SK-N-SH (cell line): ENCODE measurements at regions not wholly inside any gene's neighbourhood (a gene's known extent, or its start where the extent isn't known, plus 50 kb on each side); places are given as distances from the start of the nearest gene placed in this dataset.
A peak's percentile ranks its signal among the peaks of the same experiment; 100 is the strongest.
"Not testable (repeated sequence)": the region's sequence is repeated elsewhere in the genome, so short reads cannot be mapped to it uniquely, and the experiment has no call there.

Experiments used
- CTCF ChIA-PET: fragments of 300-600, 350-600 bp; formaldehyde crosslinking; extraction: SDS; loops from one replicate; lab custom pipeline; 2021; lab: Yijun Ruan, JAX
- POLR2A ChIA-PET: fragments of 350-600 bp; sonication (Branson Sonifier 250); formaldehyde crosslinking; extraction: SDS; loops from one replicate; lab custom pipeline; 2020; ENCODE audit warnings: antibody characterized with exemption, inconsistent platforms; lab: Yijun Ruan, JAX
- DNase-seq: peaks from one replicate; pipeline ENCODE4 v3.0.0; 2012
- H2AFZ ChIP-seq: fragments of 200-600 bp; sonication (generic); 2 replicates; pipeline ENCODE4 v1.8.1; 2016; ENCODE audit warnings: antibody characterized with exemption, mild to moderate bottlenecking, low read depth
- H3F3A ChIP-seq: fragments of 200-600 bp; sonication (generic); replicated peaks from 2 replicates; pipeline ENCODE3; 2016; ENCODE audit warnings: antibody characterized with exemption, mild to moderate bottlenecking; ENCODE audit not compliant: insufficient read depth
- H3K27ac ChIP-seq, 2 experiments: fragments of 200-500 bp in 1 of 2; fragments of 200-600 bp in 1 of 2; sonication (Bioruptor generic) in 1 of 2; sonication (generic), shearing (Covaris generic) in 1 of 2; 2 replicates each; pipeline versions ENCODE4 v1.5.1 to v1.6.1; 2014 to 2016; ENCODE audit warnings: low read depth in 2 of 2, inconsistent platforms in 1 of 2, low read length in 1 of 2, mild to moderate bottlenecking in 1 of 2, mixed read lengths in 1 of 2
- H3K27me3 ChIP-seq: fragments of 200-600 bp; sonication (generic), shearing (Covaris generic); 2 replicates; pipeline ENCODE4 v1.6.1; 2016; ENCODE audit warnings: mixed run types; ENCODE audit not compliant: insufficient read depth
- H3K36me3 ChIP-seq, 2 experiments: fragments of 200-500 bp in 1 of 2; fragments of 200-600 bp in 1 of 2; sonication (Bioruptor generic) in 1 of 2; sonication (generic) in 1 of 2; replicated peaks in 1 of 2; 2 replicates each; pipeline versions ENCODE3 to v1.5.1; 2014 to 2016; ENCODE audit warnings: low read length in 1 of 2, mild to moderate bottlenecking in 1 of 2; ENCODE audit not compliant: insufficient read depth in 2 of 2, control insufficient read depth in 1 of 2
- H3K4me1 ChIP-seq, 2 experiments: fragments of 200-500 bp in 1 of 2; fragments of 200-600 bp in 1 of 2; sonication (Bioruptor generic) in 1 of 2; sonication (generic), shearing (Covaris generic) in 1 of 2; 2 replicates each; pipeline versions ENCODE4 v1.5.1 to v1.6.1; 2014 to 2016; ENCODE audit warnings: low read depth in 1 of 2, low read length in 1 of 2, mixed run types in 1 of 2; ENCODE audit not compliant: insufficient read depth in 2 of 2, control insufficient read depth in 1 of 2
- H3K4me2 ChIP-seq: fragments of 200-600 bp; sonication (generic), shearing (Covaris generic); 2 replicates; pipeline ENCODE4 v1.6.1; 2017; ENCODE audit warnings: mixed run types
- H3K4me3 ChIP-seq, 2 experiments: fragments of 200-500 bp in 1 of 2; fragments of 200-600 bp in 1 of 2; sonication (Bioruptor generic) in 1 of 2; sonication (generic), shearing (Covaris generic) in 1 of 2; 2 replicates each; pipeline versions ENCODE4 v1.5.1 to v1.8.1; 2014 to 2016; ENCODE audit warnings: low read depth in 2 of 2, inconsistent platforms in 1 of 2, low read length in 1 of 2, mild to moderate bottlenecking in 1 of 2, mixed read lengths in 1 of 2, moderate library complexity in 1 of 2
- H3K79me2 ChIP-seq: fragments of 200-600 bp; sonication (generic); 2 replicates; pipeline ENCODE4 v1.8.1; 2017; ENCODE audit warnings: mild to moderate bottlenecking; ENCODE audit not compliant: insufficient read depth
- H3K9ac ChIP-seq: fragments of 200-600 bp; sonication (generic); 2 replicates; pipeline ENCODE4 v1.6.1; 2017; ENCODE audit warnings: mixed run types
- H3K9me2 ChIP-seq: fragments of 200-600 bp; sonication (generic); 2 replicates; pipeline ENCODE4 v1.6.1; 2017; ENCODE audit warnings: mixed run types
- H3K9me3 ChIP-seq: fragments of 200-600 bp; sonication (generic); 2 replicates; pipeline ENCODE4 v1.6.1; 2017; ENCODE audit warnings: mixed run types, mild to moderate bottlenecking, moderate library complexity
- H4K20me1 ChIP-seq: fragments of 200-600 bp; sonication (generic); 2 replicates; pipeline ENCODE4 v1.6.1; 2017; ENCODE audit warnings: mild to moderate bottlenecking, mixed run types; ENCODE audit not compliant: insufficient read depth
- CHD2 ChIP-seq: fragments of 150-350 bp; IDR thresholded peaks from 2 replicates; pipeline ENCODE4 v1.6.1; 2018; ENCODE audit warnings: low read length; ENCODE audit not compliant: partially characterized antibody
- CTCF ChIP-seq: fragments of 200-600 bp; sonication (generic); IDR thresholded peaks from 2 replicates; pipeline ENCODE4 v1.6.1; 2017; ENCODE audit warnings: antibody characterized with exemption, mild to moderate bottlenecking, moderate library complexity
- NRF1 ChIP-seq: IDR thresholded peaks from 2 replicates; pipeline ENCODE4 v1.6.1; 2012; ENCODE audit warnings: low read depth, mild to moderate bottlenecking, low read length
- RCOR1 ChIP-seq: fragments of 150-350 bp; IDR thresholded peaks from 2 replicates; pipeline ENCODE4 v1.6.1; 2017; ENCODE audit warnings: antibody characterized with exemption, low read length
- SIN3A ChIP-seq: IDR thresholded peaks from 2 replicates; pipeline ENCODE4 v1.6.1; 2012; ENCODE audit warnings: low read depth, mild to moderate bottlenecking, low read length, moderate library complexity, borderline replicate concordance
- YY1 ChIP-seq: IDR thresholded peaks from 2 replicates; pipeline ENCODE4 v1.4.0; 2012; ENCODE audit warnings: low read depth, mild to moderate bottlenecking
- WGBS: methylation state at CpG from one replicate; pipeline ENCODE4 v1.1.6; 2017; ENCODE audit warnings: low lambda C conversion rate; 5-methylcytosine and 5-hydroxymethylcytosine counted together
- TF ChIP-seq, protein P1 (sequence below): fragments of 150-350 bp; IDR thresholded peaks from 2 replicates; pipeline ENCODE4 v1.6.1; 2016; ENCODE audit warnings: mild to moderate bottlenecking, low read depth, low read length
- TF ChIP-seq, protein P2 (sequence below): fragments of 150-350 bp; IDR thresholded peaks from 2 replicates; pipeline ENCODE4 v1.6.1; 2017; ENCODE audit warnings: antibody characterized with exemption, low read length, low read depth, borderline replicate concordance

DNA sequence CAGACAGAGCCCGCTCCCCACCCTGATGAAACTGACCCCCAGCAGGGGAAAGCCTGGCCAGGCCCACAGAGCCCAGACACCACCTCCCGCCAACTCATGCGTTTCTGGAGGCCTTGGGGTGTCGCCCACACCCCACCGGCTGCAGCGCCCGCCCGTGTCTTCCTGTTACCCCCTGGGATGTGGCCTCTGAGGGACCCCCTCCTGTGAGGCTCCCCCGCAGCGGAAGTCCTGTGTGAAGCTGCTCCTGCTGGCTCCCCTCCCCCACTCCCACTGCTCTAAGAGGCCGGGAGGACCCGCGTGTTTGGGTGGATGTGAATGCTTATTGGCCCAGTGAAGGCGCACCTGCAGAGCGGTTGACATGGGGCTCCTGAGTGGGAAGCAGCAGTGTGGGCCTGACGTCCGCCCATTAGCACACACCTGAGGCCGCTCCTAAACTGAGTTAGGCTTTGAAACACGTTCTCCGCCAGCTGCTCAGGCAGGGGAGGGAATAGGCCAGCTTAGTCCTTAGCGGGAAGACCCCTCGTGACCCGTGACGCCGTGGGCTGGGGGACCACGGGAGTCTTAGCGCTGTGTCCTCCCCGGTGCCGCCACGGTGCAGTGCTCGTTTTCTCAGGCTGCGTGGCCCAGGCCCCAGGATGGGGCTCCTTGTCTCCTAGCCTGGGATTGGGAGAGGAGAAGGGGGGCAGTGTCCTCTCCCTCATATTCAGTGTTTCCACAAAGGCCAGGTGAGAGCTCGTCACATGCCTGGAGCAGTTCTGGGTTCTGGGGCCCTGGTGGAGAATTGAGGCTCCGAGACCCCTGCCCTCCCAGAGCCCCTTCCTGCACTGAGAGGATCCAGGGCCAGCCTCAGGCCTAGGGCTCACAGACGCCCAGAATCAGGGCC, 323.4 kb upstream of the SFSWAP start (continued):
- TF ChIP-seq CTCF (no peak), NRF1 (no peak), YY1 (no peak), SIN3A (no peak), CHD2 (no peak), RCOR1 (no peak)
- TF ChIP-seq, protein P1, sequence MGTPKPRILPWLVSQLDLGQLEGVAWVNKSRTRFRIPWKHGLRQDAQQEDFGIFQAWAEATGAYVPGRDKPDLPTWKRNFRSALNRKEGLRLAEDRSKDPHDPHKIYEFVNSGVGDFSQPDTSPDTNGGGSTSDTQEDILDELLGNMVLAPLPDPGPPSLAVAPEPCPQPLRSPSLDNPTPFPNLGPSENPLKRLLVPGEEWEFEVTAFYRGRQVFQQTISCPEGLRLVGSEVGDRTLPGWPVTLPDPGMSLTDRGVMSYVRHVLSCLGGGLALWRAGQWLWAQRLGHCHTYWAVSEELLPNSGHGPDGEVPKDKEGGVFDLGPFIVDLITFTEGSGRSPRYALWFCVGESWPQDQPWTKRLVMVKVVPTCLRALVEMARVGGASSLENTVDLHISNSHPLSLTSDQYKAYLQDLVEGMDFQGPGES: no peak
- TF ChIP-seq, protein P2, sequence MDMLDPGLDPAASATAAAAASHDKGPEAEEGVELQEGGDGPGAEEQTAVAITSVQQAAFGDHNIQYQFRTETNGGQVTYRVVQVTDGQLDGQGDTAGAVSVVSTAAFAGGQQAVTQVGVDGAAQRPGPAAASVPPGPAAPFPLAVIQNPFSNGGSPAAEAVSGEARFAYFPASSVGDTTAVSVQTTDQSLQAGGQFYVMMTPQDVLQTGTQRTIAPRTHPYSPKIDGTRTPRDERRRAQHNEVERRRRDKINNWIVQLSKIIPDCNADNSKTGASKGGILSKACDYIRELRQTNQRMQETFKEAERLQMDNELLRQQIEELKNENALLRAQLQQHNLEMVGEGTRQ: no peak

GRCh38 chr12:131388164-131389053, 322.5 kb upstream of the SFSWAP start:
- H4K20me1 ChIP-seq, CTCF ChIA-PET, H3K27ac ChIP-seq, H3K27me3 ChIP-seq, H3K9me3 ChIP-seq, H2AFZ ChIP-seq, H3K4me3 ChIP-seq, H3F3A ChIP-seq, H3K9ac ChIP-seq, H3K36me3 ChIP-seq, H3K4me2 ChIP-seq, H3K79me2 ChIP-seq, H3K9me2 ChIP-seq: not testable (repeated sequence)
- 15% methylated on average over 3 of the region's 10 CpGs for WGBS
- H3K4me1 ChIP-seq: peaks cover 0 to 40% of the 10 kb centered on the region in 2 experiments; a peak in 1 of 4 replicates
- DNase-seq: peak; percentile 68
- POLR2A ChIA-PET: interaction anchor here (0.8 kb wide), 1 partner anchor 21 kb away, joined by 4 read pairs; no protein-coding TSS in a partner anchor
